GM12878 (cell line): ENCODE measurements at regions not wholly inside any gene's neighbourhood (a gene's known extent, or its start where the extent isn't known, plus 50 kb on each side); places are given as distances from the start of the nearest gene placed in this dataset.

Experiments used
- ATAC-seq: fragments of 200-7000 bp; cut with Tn5 transposase; 3 replicates; pipeline ENCODE4 v1.9.1; 2020; ENCODE audit warnings: mild to moderate bottlenecking, moderate library complexity
- BruUV-seq: library from RNA; stranded (reverse); fragments of 400-500 nt; replicated peaks from 2 replicates; lab custom pipeline; 2021; lab: Mats Ljungman, UMichigan
- CTCF ChIA-PET: fragments of 300-600 bp; sonication (Branson Sonifier 250); formaldehyde crosslinking; extraction: SDS; loops from one replicate; lab custom pipeline; 2021; ENCODE audit warnings: inconsistent platforms; lab: Yijun Ruan, JAX
- POLR2A ChIA-PET: fragments of 350-600 bp; formaldehyde crosslinking; extraction: SDS; loops from one replicate; lab custom pipeline; 2021; ENCODE audit warnings: inconsistent platforms; lab: Charles Lee
- RAD21 ChIA-PET: fragments of 300-600 bp; sonication (Branson Sonifier 250); formaldehyde crosslinking; loops from one replicate; lab custom pipeline; 2023; ENCODE audit warnings: antibody characterized with exemption; ENCODE audit not compliant: unreplicated experiment; lab: Charles Lee
- SMC1A ChIA-PET: fragments of 300-600 bp; sonication (Branson Sonifier 250); formaldehyde crosslinking; loops from one replicate; lab custom pipeline; 2023; ENCODE audit not compliant: unreplicated experiment, uncharacterized antibody; lab: Charles Lee
- DNase-seq: peaks from one replicate; pipeline ENCODE4 v3.0.0-alpha.2; 2011; ENCODE audit warnings: low read depth, low spot score
- FAIRE-seq: peaks from 3 replicates; lab custom pipeline; 2011; peaks lifted over from hg19 to GRCh38; lab: Jason Lieb, UNC
- H2AFZ ChIP-seq: 2 replicates; pipeline ENCODE4 v1.6.0; 2011; ENCODE audit warnings: low read depth, low read length, control low read depth; ENCODE audit not compliant: control insufficient read depth
- H3K27ac ChIP-seq: 2 replicates; pipeline ENCODE4 v1.5.1; 2011; ENCODE audit warnings: control low read depth; ENCODE audit not compliant: control insufficient read depth, insufficient read depth
- H3K27me3 ChIP-seq, 2 experiments: replicated peaks in 1 of 2; 2 replicates each; pipeline versions ENCODE4 v1.6.0 to v1.6.1; 2011; ENCODE audit warnings: low read length in 1 of 2; ENCODE audit not compliant: control insufficient read depth in 2 of 2, insufficient read depth in 2 of 2
- H3K36me3 ChIP-seq, 2 experiments: 2 replicates each; pipeline ENCODE4 v1.5.1; 2011; ENCODE audit warnings: low read length in 1 of 2; ENCODE audit not compliant: control insufficient read depth in 2 of 2, insufficient read depth in 2 of 2
- H3K4me1 ChIP-seq: 2 replicates; pipeline ENCODE4 v1.6.1; 2011; ENCODE audit warnings: mild to moderate bottlenecking, low read length, moderate library complexity, mixed read lengths; ENCODE audit not compliant: control insufficient read depth, insufficient read depth
- H3K4me2 ChIP-seq: 2 replicates; pipeline ENCODE4 v1.6.0; 2011; ENCODE audit warnings: control low read depth; ENCODE audit not compliant: control insufficient read depth, insufficient read depth
- H3K4me3 ChIP-seq: fragments of 200-600 bp; sonication (generic); 2 replicates; pipeline ENCODE4 v1.5.1; 2016
- H3K79me2 ChIP-seq: 2 replicates; pipeline ENCODE4 v1.6.0; 2011; ENCODE audit warnings: low read length; ENCODE audit not compliant: control insufficient read depth, insufficient read depth
- H3K9ac ChIP-seq: 2 replicates; pipeline ENCODE4 v1.8.0; 2011; ENCODE audit warnings: low read length, control low read depth, mixed read lengths; ENCODE audit not compliant: control insufficient read depth, insufficient read depth
- H3K9me3 ChIP-seq: replicated peaks from 3 replicates; pipeline ENCODE4 v1.5.1; 2011; ENCODE audit warnings: mild to moderate bottlenecking, low read length; ENCODE audit not compliant: control insufficient read depth, insufficient read depth
- H4K20me1 ChIP-seq: 2 replicates; pipeline ENCODE4 v1.6.0; 2011; ENCODE audit not compliant: control insufficient read depth, insufficient read depth
- CHD1 ChIP-seq: IDR thresholded peaks from 2 replicates; pipeline ENCODE4 v1.6.1; 2012; ENCODE audit warnings: low read depth, low read length, improper control_type of control experiment
- EED ChIP-seq: sonication (generic); IDR thresholded peaks from 2 replicates; pipeline ENCODE4 v1.6.1; 2016; ENCODE audit warnings: antibody characterized with exemption, low read depth
- FOS ChIP-seq: IDR thresholded peaks from 3 replicates; pipeline ENCODE4 v1.6.1; 2011; ENCODE audit warnings: borderline replicate concordance; ENCODE audit not compliant: insufficient read length; ENCODE audit errors: extremely low read depth
- FOXM1 ChIP-seq: IDR thresholded peaks from 2 replicates; pipeline ENCODE4 v1.6.1; 2012; ENCODE audit warnings: low read depth, mild to moderate bottlenecking, inconsistent platforms, low read length, moderate library complexity
- IKZF1 ChIP-seq: fragments of 450-650 bp; conservative IDR thresholded peaks from 2 replicates; pipeline ENCODE4 v1.6.1; 2017; ENCODE audit warnings: antibody characterized with exemption, mild to moderate bottlenecking
- POLR2A ChIP-seq: IDR thresholded peaks from 2 replicates; pipeline ENCODE4 v1.6.1; 2011; ENCODE audit warnings: low read depth, mild to moderate bottlenecking, low read length
- POU2F2 ChIP-seq: IDR thresholded peaks from 3 replicates; pipeline ENCODE4 v1.6.1; 2011; ENCODE audit warnings: low read depth, mild to moderate bottlenecking, low read length, borderline replicate concordance
- RAD51 ChIP-seq: fragments of 450-650 bp; IDR thresholded peaks from 2 replicates; pipeline ENCODE4 v1.6.1; 2016; ENCODE audit warnings: moderate library complexity, mild to moderate bottlenecking, inconsistent platforms
- RUNX3 ChIP-seq: IDR thresholded peaks from 2 replicates; pipeline ENCODE4 v1.6.1; 2012; ENCODE audit warnings: low read length, inconsistent platforms
- TAF1 ChIP-seq: IDR thresholded peaks from 2 replicates; pipeline ENCODE4 v1.6.1; 2011; ENCODE audit warnings: mild to moderate bottlenecking, low read depth, low read length, borderline replicate concordance
- ZBED1 ChIP-seq: IDR thresholded peaks from 2 replicates; pipeline ENCODE4 v1.6.1; 2016; ENCODE audit warnings: borderline replicate concordance
- WGBS: methylation state at CpG from one replicate; pipeline ENCODE4 v1.1.6; 2016; ENCODE audit warnings: low lambda C conversion rate; ENCODE audit not compliant: insufficient replicate concordance, insufficient coverage; ENCODE audit errors: missing lambda C conversion rate; 5-methylcytosine and 5-hydroxymethylcytosine counted together
- in situ Hi-C: fragments of 300-500 bp; cut with MboI; formaldehyde crosslinking; loops from 9 replicates; pipeline ENCODE4 v1.14.3; 2018; ENCODE audit warnings: mixed read lengths
- intact Hi-C: fragments of 100-400 bp; cut with micrococcal nuclease; formaldehyde crosslinking; loops from one replicate; pipeline ENCODE4 v1.14.2; 2022; ENCODE audit not compliant: unreplicated experiment
- TF ChIP-seq, protein P1 (sequence below): fragments of 450-650 bp; IDR thresholded peaks from 2 replicates; pipeline ENCODE4 v1.6.1; 2017; ENCODE audit warnings: mild to moderate bottlenecking, moderate library complexity

DNA sequence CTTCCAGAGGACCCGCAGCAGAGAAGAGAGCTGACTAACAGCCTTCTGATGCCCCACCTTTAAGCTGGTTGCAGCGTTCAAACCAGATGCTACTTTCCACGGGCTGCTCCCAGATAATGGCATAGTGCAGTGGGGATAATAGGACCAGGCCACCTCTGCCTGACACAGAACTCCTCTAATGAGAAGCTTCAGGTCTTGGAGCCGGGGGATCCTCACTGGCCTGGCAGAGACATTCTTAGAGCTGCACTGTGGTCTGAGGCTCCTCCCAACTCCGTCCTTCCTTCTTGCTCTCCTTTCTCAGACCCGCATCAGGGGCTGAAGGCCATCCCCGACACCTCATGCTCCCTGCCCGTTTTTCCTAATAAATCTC lies 206.6 kb upstream of the MARCKS start:
- BruUV-seq = no TSS peak
- H3K9ac ChIP-seq = no peak overlapping the region
- TF ChIP-seq RAD51 (no peak), EED (peak; percentile 17; the same call in 1 of the 2 replicates)
- TF ChIP-seq, all 136 proteins: peak for 1
- no peaks in the 10 kb centered on the region for H3K27me3 ChIP-seq
- 81% methylated on average over 8 of the region's 8 CpGs for whole genome bisulfite sequencing
- no peak for FAIRE-seq
- ChIA-PET RAD21 (interaction anchor here (0.6 to 3.0 kb wide), 15 partner anchors 8 to 344 kb away, joined by 3 to 54 read pairs (median 7); no protein-coding TSS in a partner anchor), SMC1A (interaction anchor here (0.7 to 3.1 kb wide), 17 partner anchors 8 to 344 kb away, joined by 3 to 29 read pairs (median 6); no protein-coding TSS in a partner anchor), CTCF (interaction anchor here (1.0 to 1.8 kb wide), 4 partner anchors 13 to 344 kb away, joined by 3 to 15 read pairs (median 4); no protein-coding TSS in a partner anchor), POLR2A (interaction anchor here (0.7 to 2.9 kb wide), 14 partner anchors 8 to 220 kb away, joined by 3 to 14 read pairs (median 6); no protein-coding TSS in a partner anchor)
- no peaks in the 10 kb centered on the region; the same call in 2 of the 3 replicates for H3K9me3 ChIP-seq
- no peaks in the 10 kb centered on the region for H3K36me3 ChIP-seq
- peak overlapping the region; percentile 9; the same call in 1 of the 2 replicates for H2AFZ ChIP-seq
- H3K79me2 ChIP-seq = peaks cover 9% of the 10 kb centered on the region
- intact Hi-C loops (no loop called here), in situ Hi-C loops (no loop called here)
- peak overlapping the region; percentile 86 for H3K27ac ChIP-seq
- H3K4me3 ChIP-seq = no peak overlapping the region
- DNase-seq = no peak
- H4K20me1 ChIP-seq = no peaks in the 10 kb centered on the region
- no peak for ATAC-seq
- peaks cover 55% of the 10 kb centered on the region for H3K4me1 ChIP-seq
- H3K4me2 ChIP-seq = no peak overlapping the region; the same call in 1 of the 2 replicates

DNA sequence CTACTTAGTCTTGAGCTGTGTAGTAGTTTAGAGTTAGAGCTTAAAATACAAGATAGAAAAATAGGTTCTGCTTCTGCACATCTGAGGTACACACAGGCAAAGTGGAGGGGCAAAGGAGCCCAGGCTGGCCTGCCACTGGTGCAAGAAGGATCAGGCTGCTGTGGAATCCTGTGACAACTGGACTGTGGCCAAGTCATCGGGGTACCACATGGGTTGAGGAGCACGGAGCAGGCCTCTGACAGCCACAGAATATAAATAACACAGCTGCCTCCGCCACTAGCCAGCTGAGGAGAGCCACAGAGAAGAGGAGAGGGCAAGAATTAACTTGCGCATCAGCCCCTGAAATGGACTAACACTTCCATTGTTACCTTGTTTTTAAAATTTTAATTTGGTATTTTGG lies 206.0 kb upstream of the MARCKS start:
- FAIRE-seq (no peak), ATAC-seq (peak; percentile 24), DNase-seq (no peak)
- ChIA-PET RAD21 (interaction anchor here (0.6 to 3.0 kb wide), 17 partner anchors 9 to 345 kb away, joined by 3 to 54 read pairs (median 6); no protein-coding TSS in a partner anchor), POLR2A (interaction anchor here (0.7 to 2.9 kb wide), 17 partner anchors 9 to 219 kb away, joined by 3 to 14 read pairs (median 5); no protein-coding TSS in a partner anchor), CTCF (interaction anchor here (0.7 to 1.8 kb wide), 8 partner anchors 8 to 344 kb away, joined by 3 to 15 read pairs (median 4); no protein-coding TSS in a partner anchor), SMC1A (interaction anchor here (0.7 to 3.1 kb wide), 19 partner anchors 8 to 344 kb away, joined by 3 to 29 read pairs (median 6); no protein-coding TSS in a partner anchor)
- Histone ChIP-seq H3K27ac (peak overlapping the region; percentile 86), H4K20me1 (no peaks in the 10 kb centered on the region), H3K4me1 (peaks cover 51% of the 10 kb centered on the region), H3K4me2 (peak overlapping the region; percentile 4; the same call in 1 of the 2 replicates), H3K4me3 (no peak overlapping the region), H3K79me2 (peaks cover 9% of the 10 kb centered on the region), H3K27me3 (no peaks in the 10 kb centered on the region), H3K36me3 (no peaks in the 10 kb centered on the region), H2AFZ (peak overlapping the region; percentile 9; the same call in 1 of the 2 replicates), H3K9ac (peak overlapping the region; percentile 18; the same call in 1 of the 2 replicates), H3K9me3 (no peaks in the 10 kb centered on the region; the same call in 2 of the 3 replicates)
- no TSS peak for BruUV-seq
- WGBS = 9% methylated on average over 4 of the region's 4 CpGs
- TF ChIP-seq, protein P1, sequence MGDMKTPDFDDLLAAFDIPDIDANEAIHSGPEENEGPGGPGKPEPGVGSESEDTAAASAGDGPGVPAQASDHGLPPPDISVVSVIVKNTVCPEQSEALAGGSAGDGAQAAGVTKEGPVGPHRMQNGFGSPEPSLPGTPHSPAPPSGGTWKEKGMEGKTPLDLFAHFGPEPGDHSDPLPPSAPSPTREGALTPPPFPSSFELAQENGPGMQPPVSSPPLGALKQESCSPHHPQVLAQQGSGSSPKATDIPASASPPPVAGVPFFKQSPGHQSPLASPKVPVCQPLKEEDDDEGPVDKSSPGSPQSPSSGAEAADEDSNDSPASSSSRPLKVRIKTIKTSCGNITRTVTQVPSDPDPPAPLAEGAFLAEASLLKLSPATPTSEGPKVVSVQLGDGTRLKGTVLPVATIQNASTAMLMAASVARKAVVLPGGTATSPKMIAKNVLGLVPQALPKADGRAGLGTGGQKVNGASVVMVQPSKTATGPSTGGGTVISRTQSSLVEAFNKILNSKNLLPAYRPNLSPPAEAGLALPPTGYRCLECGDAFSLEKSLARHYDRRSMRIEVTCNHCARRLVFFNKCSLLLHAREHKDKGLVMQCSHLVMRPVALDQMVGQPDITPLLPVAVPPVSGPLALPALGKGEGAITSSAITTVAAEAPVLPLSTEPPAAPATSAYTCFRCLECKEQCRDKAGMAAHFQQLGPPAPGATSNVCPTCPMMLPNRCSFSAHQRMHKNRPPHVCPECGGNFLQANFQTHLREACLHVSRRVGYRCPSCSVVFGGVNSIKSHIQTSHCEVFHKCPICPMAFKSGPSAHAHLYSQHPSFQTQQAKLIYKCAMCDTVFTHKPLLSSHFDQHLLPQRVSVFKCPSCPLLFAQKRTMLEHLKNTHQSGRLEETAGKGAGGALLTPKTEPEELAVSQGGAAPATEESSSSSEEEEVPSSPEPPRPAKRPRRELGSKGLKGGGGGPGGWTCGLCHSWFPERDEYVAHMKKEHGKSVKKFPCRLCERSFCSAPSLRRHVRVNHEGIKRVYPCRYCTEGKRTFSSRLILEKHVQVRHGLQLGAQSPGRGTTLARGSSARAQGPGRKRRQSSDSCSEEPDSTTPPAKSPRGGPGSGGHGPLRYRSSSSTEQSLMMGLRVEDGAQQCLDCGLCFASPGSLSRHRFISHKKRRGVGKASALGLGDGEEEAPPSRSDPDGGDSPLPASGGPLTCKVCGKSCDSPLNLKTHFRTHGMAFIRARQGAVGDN = peak; percentile 68; the same call in 1 of the 2 replicates
- no peak for TF ChIP-seq POLR2A
- no peak for TF ChIP-seq TAF1
- TF ChIP-seq POU2F2 = no peak
- TF ChIP-seq FOS = no peak
- peak; percentile 54 for TF ChIP-seq RUNX3
- 0 out of 2 replicates have a peak, but pooled peaks have one; percentile 14 for TF ChIP-seq IKZF1
- TF ChIP-seq CHD1 = no peak
- TF ChIP-seq ZBED1 = no peak
- TF ChIP-seq FOXM1 = no peak
- intact Hi-C loops (no loop called here), in situ Hi-C loops (no loop called here)
